ENCODE measurements at regions not wholly inside any gene's neighbourhood (a gene's known extent, or its start where the extent isn't known, plus 50 kb on each side); places are given as distances from the start of the nearest gene placed in this dataset.
"Not testable (repeated sequence)": the region's sequence is repeated elsewhere in the genome, so short reads cannot be mapped to it uniquely, and the experiment has no call there.

- Histone ChIP-seq H3K9ac (ENCODE audit: low read depth in 1 of 2, low read length in 2 of 2) (no peak overlapping the region), H3K4me1 (ENCODE audit: control insufficient read depth in 2 of 2, insufficient read depth in 2 of 2, low read length in 2 of 2) (no peaks in the 10 kb centered on the region), H3K27me3 (ENCODE audit: control insufficient read depth in 2 of 2, insufficient read depth in 2 of 2, low read length in 2 of 2) (no peaks in the 10 kb centered on the region), H3K4me3 (ENCODE audit: low read length in 2 of 2) (no peak overlapping the region), H3K27ac (ENCODE audit: low read depth in 2 of 2, low read length in 2 of 2) (no peak overlapping the region), H3K9me3 (ENCODE audit: control insufficient read depth in 2 of 2, low read length in 2 of 2) (no peaks in the 10 kb centered on the region), H3K36me3 (ENCODE audit: control insufficient read depth in 2 of 2, insufficient read depth in 2 of 2, low read length in 2 of 2) (no peaks in the 10 kb centered on the region)
Observed at GRCh38 chr11:101835506-101836063, 79.2 kb upstream of the CEP126 start.

- H3K4me1 ChIP-seq (ENCODE audit: control insufficient read depth in 2 of 2, insufficient read depth in 2 of 2, low read length in 2 of 2); H3K27me3 ChIP-seq (ENCODE audit: control insufficient read depth in 2 of 2, insufficient read depth in 2 of 2, low read length in 2 of 2); H3K36me3 ChIP-seq (ENCODE audit: control insufficient read depth in 2 of 2, insufficient read depth in 2 of 2, low read length in 2 of 2); H3K27ac ChIP-seq (ENCODE audit: low read depth in 2 of 2, low read length in 2 of 2); H3K9ac ChIP-seq (ENCODE audit: low read depth in 1 of 2, low read length in 2 of 2); H3K9me3 ChIP-seq (ENCODE audit: control insufficient read depth in 2 of 2, low read length in 2 of 2); H3K4me3 ChIP-seq (ENCODE audit: low read length in 2 of 2): not testable (repeated sequence)
Observed at GRCh38 chr11:101830475-101830874, 84.3 kb upstream of the CEP126 start.

- H3K36me3 ChIP-seq (ENCODE audit: control insufficient read depth in 2 of 2, insufficient read depth in 2 of 2, low read length in 2 of 2), result no peaks in the 10 kb centered on the region
- H3K4me1 ChIP-seq (ENCODE audit: control insufficient read depth in 2 of 2, insufficient read depth in 2 of 2, low read length in 2 of 2), result no peaks in the 10 kb centered on the region
- H3K9me3 ChIP-seq (ENCODE audit: control insufficient read depth in 2 of 2, low read length in 2 of 2), result no peaks in the 10 kb centered on the region
- no peak overlapping the region for H3K9ac ChIP-seq (ENCODE audit: low read depth in 1 of 2, low read length in 2 of 2)
- no peak overlapping the region for H3K4me3 ChIP-seq (ENCODE audit: low read length in 2 of 2)
- H3K27me3 ChIP-seq (ENCODE audit: control insufficient read depth in 2 of 2, insufficient read depth in 2 of 2, low read length in 2 of 2), result no peaks in the 10 kb centered on the region
- H3K27ac ChIP-seq (ENCODE audit: low read depth in 2 of 2, low read length in 2 of 2), result no peak overlapping the region
Observed at GRCh38 chr11:101825531-101825930, 89.3 kb upstream of the CEP126 start.

- no peak overlapping the region for H3K9ac ChIP-seq (ENCODE audit: low read depth in 1 of 2, low read length in 2 of 2)
- H3K4me1 ChIP-seq (ENCODE audit: control insufficient read depth in 2 of 2, insufficient read depth in 2 of 2, low read length in 2 of 2), result no peaks in the 10 kb centered on the region
- H3K27ac ChIP-seq (ENCODE audit: low read depth in 2 of 2, low read length in 2 of 2), result no peak overlapping the region
- H3K27me3 ChIP-seq (ENCODE audit: control insufficient read depth in 2 of 2, insufficient read depth in 2 of 2, low read length in 2 of 2), result no peaks in the 10 kb centered on the region
- H3K9me3 ChIP-seq (ENCODE audit: control insufficient read depth in 2 of 2, low read length in 2 of 2), result no peaks in the 10 kb centered on the region
- no peaks in the 10 kb centered on the region for H3K36me3 ChIP-seq (ENCODE audit: control insufficient read depth in 2 of 2, insufficient read depth in 2 of 2, low read length in 2 of 2)
- H3K4me3 ChIP-seq (ENCODE audit: low read length in 2 of 2), result no peak overlapping the region
Observed at GRCh38 chr11:101817581-101817980, 97.2 kb upstream of the CEP126 start.

- H3K36me3 ChIP-seq (ENCODE audit: control insufficient read depth in 2 of 2, insufficient read depth in 2 of 2, low read length in 2 of 2), result no peaks in the 10 kb centered on the region
- no peaks in the 10 kb centered on the region for H3K9me3 ChIP-seq (ENCODE audit: control insufficient read depth in 2 of 2, low read length in 2 of 2)
- no peak overlapping the region for H3K9ac ChIP-seq (ENCODE audit: low read depth in 1 of 2, low read length in 2 of 2)
- H3K4me3 ChIP-seq (ENCODE audit: low read length in 2 of 2), result no peak overlapping the region
- no peaks in the 10 kb centered on the region for H3K4me1 ChIP-seq (ENCODE audit: control insufficient read depth in 2 of 2, insufficient read depth in 2 of 2, low read length in 2 of 2)
- no peaks in the 10 kb centered on the region for H3K27me3 ChIP-seq (ENCODE audit: control insufficient read depth in 2 of 2, insufficient read depth in 2 of 2, low read length in 2 of 2)
- H3K27ac ChIP-seq (ENCODE audit: low read depth in 2 of 2, low read length in 2 of 2), result no peak overlapping the region
Observed at GRCh38 chr11:101816613-101817012, 98.2 kb upstream of the CEP126 start.

GRCh38 chr11:101812546-101812945 lies 102.3 kb upstream of the CEP126 start:
- Histone ChIP-seq H3K4me1 (ENCODE audit: control insufficient read depth in 2 of 2, insufficient read depth in 2 of 2, low read length in 2 of 2) (no peaks in the 10 kb centered on the region), H3K27ac (ENCODE audit: low read depth in 2 of 2, low read length in 2 of 2) (no peak overlapping the region), H3K4me3 (ENCODE audit: low read length in 2 of 2) (no peak overlapping the region), H3K9me3 (ENCODE audit: control insufficient read depth in 2 of 2, low read length in 2 of 2) (no peaks in the 10 kb centered on the region), H3K9ac (ENCODE audit: low read depth in 1 of 2, low read length in 2 of 2) (no peak overlapping the region), H3K27me3 (ENCODE audit: control insufficient read depth in 2 of 2, insufficient read depth in 2 of 2, low read length in 2 of 2) (no peaks in the 10 kb centered on the region), H3K36me3 (ENCODE audit: control insufficient read depth in 2 of 2, insufficient read depth in 2 of 2, low read length in 2 of 2) (no peaks in the 10 kb centered on the region)

GRCh38 chr11:101810546-101810945 lies 104.3 kb upstream of the CEP126 start:
- H3K4me3 ChIP-seq (ENCODE audit: low read length in 2 of 2), result no peak overlapping the region
- no peaks in the 10 kb centered on the region for H3K36me3 ChIP-seq (ENCODE audit: control insufficient read depth in 2 of 2, insufficient read depth in 2 of 2, low read length in 2 of 2)
- H3K4me1 ChIP-seq (ENCODE audit: control insufficient read depth in 2 of 2, insufficient read depth in 2 of 2, low read length in 2 of 2), result no peaks in the 10 kb centered on the region
- no peak overlapping the region for H3K9ac ChIP-seq (ENCODE audit: low read depth in 1 of 2, low read length in 2 of 2)
- H3K9me3 ChIP-seq (ENCODE audit: control insufficient read depth in 2 of 2, low read length in 2 of 2), result no peaks in the 10 kb centered on the region
- H3K27me3 ChIP-seq (ENCODE audit: control insufficient read depth in 2 of 2, insufficient read depth in 2 of 2, low read length in 2 of 2), result no peaks in the 10 kb centered on the region
- no peak overlapping the region for H3K27ac ChIP-seq (ENCODE audit: low read depth in 2 of 2, low read length in 2 of 2)

- H3K36me3 ChIP-seq (ENCODE audit: control insufficient read depth in 2 of 2, insufficient read depth in 2 of 2, low read length in 2 of 2), result no peaks in the 10 kb centered on the region
- H3K4me1 ChIP-seq (ENCODE audit: control insufficient read depth in 2 of 2, insufficient read depth in 2 of 2, low read length in 2 of 2), result no peaks in the 10 kb centered on the region
- H3K4me3 ChIP-seq (ENCODE audit: low read length in 2 of 2), result no peak overlapping the region
- no peaks in the 10 kb centered on the region for H3K9me3 ChIP-seq (ENCODE audit: control insufficient read depth in 2 of 2, low read length in 2 of 2)
- H3K27ac ChIP-seq (ENCODE audit: low read depth in 2 of 2, low read length in 2 of 2), result no peak overlapping the region
- no peak overlapping the region for H3K9ac ChIP-seq (ENCODE audit: low read depth in 1 of 2, low read length in 2 of 2)
- H3K27me3 ChIP-seq (ENCODE audit: control insufficient read depth in 2 of 2, insufficient read depth in 2 of 2, low read length in 2 of 2), result no peaks in the 10 kb centered on the region
Observed at GRCh38 chr11:101807531-101807930, 107.3 kb upstream of the CEP126 start.

GRCh38 chr11:101803651-101804050 lies 111.2 kb upstream of the CEP126 start:
- no peaks in the 10 kb centered on the region for H3K9me3 ChIP-seq (ENCODE audit: control insufficient read depth in 2 of 2, low read length in 2 of 2)
- H3K36me3 ChIP-seq (ENCODE audit: control insufficient read depth in 2 of 2, insufficient read depth in 2 of 2, low read length in 2 of 2), result no peaks in the 10 kb centered on the region
- no peak overlapping the region for H3K4me3 ChIP-seq (ENCODE audit: low read length in 2 of 2)

GRCh38 chr11:101797335-101797734 lies 117.5 kb upstream of the CEP126 start:
- Histone ChIP-seq H3K9me3 (ENCODE audit: control insufficient read depth in 2 of 2, low read length in 2 of 2) (no peaks in the 10 kb centered on the region), H3K27me3 (ENCODE audit: control insufficient read depth in 2 of 2, insufficient read depth in 2 of 2, low read length in 2 of 2) (no peaks in the 10 kb centered on the region), H3K36me3 (ENCODE audit: control insufficient read depth in 2 of 2, insufficient read depth in 2 of 2, low read length in 2 of 2) (no peaks in the 10 kb centered on the region), H3K4me3 (ENCODE audit: low read length in 2 of 2) (no peak overlapping the region), H3K4me1 (ENCODE audit: control insufficient read depth in 2 of 2, insufficient read depth in 2 of 2, low read length in 2 of 2) (no peaks in the 10 kb centered on the region), H3K9ac (ENCODE audit: low read depth in 1 of 2, low read length in 2 of 2) (no peak overlapping the region), H3K27ac (ENCODE audit: low read depth in 2 of 2, low read length in 2 of 2) (no peak overlapping the region)

More at GRCh38 chr11:101803651-101804050, 111.2 kb upstream of the CEP126 start:
- no peaks in the 10 kb centered on the region for H3K27me3 ChIP-seq (ENCODE audit: control insufficient read depth in 2 of 2, insufficient read depth in 2 of 2, low read length in 2 of 2)
- no peak overlapping the region for H3K27ac ChIP-seq (ENCODE audit: low read depth in 2 of 2, low read length in 2 of 2)
- no peaks in the 10 kb centered on the region for H3K4me1 ChIP-seq (ENCODE audit: control insufficient read depth in 2 of 2, insufficient read depth in 2 of 2, low read length in 2 of 2)
- H3K9ac ChIP-seq (ENCODE audit: low read depth in 1 of 2, low read length in 2 of 2), result no peak overlapping the region

GRCh38 chr11:101792814-101793213 lies 122.0 kb upstream of the CEP126 start:
- no peak overlapping the region for H3K9ac ChIP-seq (ENCODE audit: low read depth in 1 of 2, low read length in 2 of 2)
- no peaks in the 10 kb centered on the region for H3K9me3 ChIP-seq (ENCODE audit: control insufficient read depth in 2 of 2, low read length in 2 of 2)
- H3K4me1 ChIP-seq (ENCODE audit: control insufficient read depth in 2 of 2, insufficient read depth in 2 of 2, low read length in 2 of 2), result no peaks in the 10 kb centered on the region
- H3K36me3 ChIP-seq (ENCODE audit: control insufficient read depth in 2 of 2, insufficient read depth in 2 of 2, low read length in 2 of 2), result no peaks in the 10 kb centered on the region
- no peak overlapping the region for H3K27ac ChIP-seq (ENCODE audit: low read depth in 2 of 2, low read length in 2 of 2)
- no peaks in the 10 kb centered on the region for H3K27me3 ChIP-seq (ENCODE audit: control insufficient read depth in 2 of 2, insufficient read depth in 2 of 2, low read length in 2 of 2)
- H3K4me3 ChIP-seq (ENCODE audit: low read length in 2 of 2), result no peak overlapping the region
